ENCODE measurements at regions not wholly inside any gene's neighbourhood (a gene's known extent, or its start where the extent isn't known, plus 50 kb on each side); places are given as distances from the start of the nearest gene placed in this dataset.

DNA sequence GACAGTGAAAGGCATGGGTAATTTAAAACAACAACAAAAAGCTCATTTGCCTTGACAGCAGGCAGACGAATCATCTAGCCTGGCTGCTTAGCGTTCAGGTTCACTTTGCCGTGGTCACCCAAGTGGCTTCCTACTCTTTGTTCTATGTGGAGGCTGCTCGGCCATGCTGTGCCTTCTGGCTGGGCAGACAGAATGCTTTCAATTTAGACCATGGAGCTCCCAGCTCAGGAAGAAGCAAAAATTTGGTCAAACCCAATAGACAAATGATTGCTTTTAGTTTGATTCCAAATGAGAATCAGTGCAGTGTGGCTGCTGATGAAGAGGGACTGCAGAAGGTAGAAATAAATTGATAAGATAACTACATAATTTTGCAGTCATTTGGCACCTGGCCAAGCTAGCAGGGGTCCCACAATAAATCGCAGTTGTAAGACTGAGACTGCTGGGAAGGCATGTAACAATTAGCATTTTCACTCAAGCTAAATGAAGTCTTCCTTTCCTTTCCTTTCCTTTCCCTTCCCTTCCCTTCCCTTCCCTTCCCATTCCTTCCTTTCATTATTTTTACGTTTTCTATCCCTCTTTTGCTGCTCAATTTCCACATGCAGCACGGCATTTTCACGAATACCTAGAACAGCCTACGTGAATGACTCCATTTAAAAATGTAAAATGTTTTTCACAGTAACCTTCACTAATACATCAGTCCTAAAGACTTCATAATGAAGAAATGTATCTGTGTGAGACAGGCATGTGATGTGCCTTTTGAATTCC is 360.4 kb upstream of the TGFBR2 start:
- no peak for DNase-seq
- Mint-ChIP-seq H3K4me1 (peaks cover 5% of the 10 kb centered on the region), H3K36me3 (ENCODE audit: low read depth) (no peaks in the 10 kb centered on the region), H3K27me3 (peaks cover 6% of the 10 kb centered on the region), H3K4me3 (no peak overlapping the region), H3K9me3 (no peaks in the 10 kb centered on the region), H3K27ac (no peak overlapping the region)
- ChIA-PET CTCF (interaction anchor here (1.3 kb wide), 1 partner anchor 47 kb away, joined by 4 read pairs; no protein-coding TSS in a partner anchor), POLR2A (no interaction called here)

DNA sequence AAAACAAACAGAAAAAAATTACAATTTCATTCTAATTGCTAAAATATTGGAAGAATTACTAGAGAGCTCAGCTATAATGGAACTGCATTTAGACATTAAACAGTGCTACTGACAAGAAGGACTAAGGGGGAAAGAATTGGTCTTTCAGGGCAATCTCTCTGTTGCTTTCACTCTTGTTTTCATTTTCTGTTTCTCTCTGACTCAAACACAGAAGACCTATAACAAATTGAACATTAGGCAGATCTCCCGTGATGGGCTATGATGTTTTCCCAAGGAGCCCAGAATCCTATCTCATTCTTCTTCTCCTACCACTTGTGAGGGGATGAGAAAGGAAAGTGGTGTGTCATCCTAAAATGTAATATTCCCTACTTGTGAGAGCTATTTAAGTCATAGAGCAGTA is 358.0 kb upstream of the TGFBR2 start:
- Mint-ChIP-seq H3K36me3 (ENCODE audit: low read depth) (no peaks in the 10 kb centered on the region), H3K9me3 (no peaks in the 10 kb centered on the region), H3K4me3 (no peak overlapping the region), H3K4me1 (peaks cover 5% of the 10 kb centered on the region), H3K27ac (no peak overlapping the region), H3K27me3 (peaks cover 3% of the 10 kb centered on the region)
- ChIA-PET POLR2A (no interaction called here), CTCF (no interaction called here)
- DNase-seq, result no peak

DNA sequence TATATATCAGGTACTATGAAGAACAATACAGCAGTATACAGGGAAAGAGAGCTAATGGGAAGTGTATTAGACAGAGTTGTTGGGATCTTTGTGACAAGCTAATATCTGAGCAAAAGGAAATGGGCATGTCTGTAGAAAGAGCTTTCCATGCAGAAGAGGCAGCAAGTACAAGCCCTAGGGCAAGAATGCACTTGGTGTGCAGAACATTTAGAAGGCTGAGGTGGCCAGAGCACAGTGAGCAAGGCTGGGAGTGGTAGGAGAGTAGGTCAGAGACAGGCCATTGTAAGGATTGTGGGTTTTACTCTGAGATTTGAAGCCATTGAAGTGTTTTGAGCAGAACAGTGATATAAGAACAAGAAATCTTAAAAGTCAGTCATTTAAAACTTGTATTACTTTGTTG is 353.9 kb upstream of the TGFBR2 start:
- H3K36me3 Mint-ChIP-seq (ENCODE audit: low read depth), result no peaks in the 10 kb centered on the region
- ChIA-PET POLR2A (no interaction called here), CTCF (no interaction called here)
- no peak overlapping the region for H3K4me3 Mint-ChIP-seq
- no peak for DNase-seq
- peaks cover 5% of the 10 kb centered on the region for H3K4me1 Mint-ChIP-seq
- H3K9me3 Mint-ChIP-seq, result peaks cover 7% of the 10 kb centered on the region
- no peak overlapping the region for H3K27ac Mint-ChIP-seq
- no peaks in the 10 kb centered on the region for H3K27me3 Mint-ChIP-seq

DNA sequence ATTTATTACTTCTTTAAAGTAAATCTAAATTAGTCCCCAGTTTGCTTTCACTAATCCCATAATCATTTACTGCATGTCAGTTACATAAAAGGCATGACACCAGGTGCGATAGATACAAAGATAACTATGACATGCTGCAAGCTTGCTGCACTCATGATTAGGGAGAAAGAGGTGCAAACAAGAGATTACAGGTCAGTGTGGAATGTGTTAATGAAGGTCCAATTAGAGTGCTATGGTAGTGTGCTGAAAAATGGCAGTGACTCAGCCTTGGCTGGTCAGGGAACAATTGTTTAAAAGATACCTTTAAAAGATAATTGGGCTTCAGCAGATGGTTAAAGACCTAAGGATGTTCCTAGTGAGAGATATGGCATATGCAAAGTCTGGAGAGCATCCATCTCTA is 352.6 kb upstream of the TGFBR2 start:
- CTCF ChIA-PET, result no interaction called here
- H3K27ac Mint-ChIP-seq, result no peak overlapping the region
- no peaks in the 10 kb centered on the region for H3K36me3 Mint-ChIP-seq (ENCODE audit: low read depth)
- peaks cover 7% of the 10 kb centered on the region for H3K9me3 Mint-ChIP-seq
- no peak for DNase-seq
- POLR2A ChIA-PET, result no interaction called here
- no peak overlapping the region for H3K4me3 Mint-ChIP-seq
- no peaks in the 10 kb centered on the region for H3K27me3 Mint-ChIP-seq
- H3K4me1 Mint-ChIP-seq, result no peaks in the 10 kb centered on the region

DNA sequence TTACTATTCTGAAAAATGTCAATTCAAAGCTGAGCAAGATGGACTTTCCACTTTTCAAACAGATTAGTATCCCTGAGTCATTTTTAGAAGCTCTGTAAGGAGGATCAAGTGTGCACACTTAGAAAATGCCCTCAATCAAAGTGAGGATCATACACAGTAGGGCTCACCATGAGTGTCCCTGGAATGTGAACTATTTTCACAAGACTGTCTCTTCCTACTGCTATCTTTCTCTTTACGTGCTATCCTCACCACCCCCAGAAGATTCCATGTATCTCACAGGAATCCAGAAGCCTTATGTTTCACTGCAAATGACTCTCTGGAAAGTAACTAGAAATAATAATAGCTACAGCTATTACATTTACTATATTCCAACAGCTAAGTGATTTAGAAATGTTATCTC is 349.9 kb upstream of the TGFBR2 start:
- Mint-ChIP-seq H3K4me3 (no peak overlapping the region), H3K36me3 (ENCODE audit: low read depth) (no peaks in the 10 kb centered on the region), H3K4me1 (no peaks in the 10 kb centered on the region), H3K9me3 (peaks cover 7% of the 10 kb centered on the region), H3K27ac (no peak overlapping the region), H3K27me3 (no peaks in the 10 kb centered on the region)
- DNase-seq, result no peak
- POLR2A ChIA-PET, result no interaction called here
- CTCF ChIA-PET, result no interaction called here

DNA sequence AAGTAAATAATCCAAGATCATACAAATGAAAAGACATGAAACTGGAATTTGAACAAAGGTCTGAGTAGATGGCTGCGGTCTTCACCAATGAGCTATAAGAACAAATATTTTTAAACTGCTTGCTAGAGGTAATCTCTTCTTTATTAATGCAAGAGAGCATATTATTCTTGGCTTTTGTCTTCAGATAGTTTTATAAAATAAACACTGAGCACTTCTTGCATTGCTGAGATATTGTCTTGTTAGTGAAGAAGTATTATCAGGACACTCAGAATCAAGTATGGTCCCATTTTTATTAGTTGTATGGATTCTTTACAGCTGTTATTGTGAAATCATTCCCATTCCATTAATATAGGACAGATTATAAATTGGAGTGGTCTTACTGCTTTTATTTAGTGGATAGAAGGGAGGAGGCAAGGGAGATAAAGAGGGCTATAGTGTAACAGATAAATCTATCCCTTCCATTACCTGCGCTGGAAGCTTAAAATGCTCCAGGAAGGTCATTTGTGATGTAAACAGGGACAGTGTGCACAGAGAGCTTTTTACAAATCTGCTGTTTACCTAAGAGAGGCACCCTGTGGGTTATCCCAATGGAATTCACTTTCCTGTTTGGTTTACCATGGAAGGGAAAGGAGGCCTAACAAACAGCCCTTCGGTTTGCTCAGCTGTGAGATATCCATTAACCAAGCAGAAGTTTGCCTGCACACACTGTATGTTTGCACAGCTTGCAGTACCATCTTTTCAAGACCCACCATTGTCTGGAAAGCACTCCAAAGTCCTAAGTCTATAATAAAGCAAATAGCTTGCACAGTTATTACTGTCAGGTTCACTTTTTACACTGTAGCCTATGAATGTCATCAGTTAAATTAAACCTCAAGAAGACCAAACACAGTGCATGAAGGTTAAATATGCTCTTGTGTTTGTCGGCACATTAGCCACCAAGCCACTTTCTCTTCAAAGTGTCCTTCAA is 347.7 kb upstream of the TGFBR2 start:
- ChIA-PET POLR2A (no interaction called here), CTCF (no interaction called here)
- Mint-ChIP-seq H3K27me3 (no peaks in the 10 kb centered on the region), H3K4me3 (no peak overlapping the region), H3K27ac (no peak overlapping the region), H3K4me1 (peaks cover 3% of the 10 kb centered on the region), H3K9me3 (peaks cover 7% of the 10 kb centered on the region), H3K36me3 (ENCODE audit: low read depth) (no peaks in the 10 kb centered on the region)
- DNase-seq, result no peak

DNA sequence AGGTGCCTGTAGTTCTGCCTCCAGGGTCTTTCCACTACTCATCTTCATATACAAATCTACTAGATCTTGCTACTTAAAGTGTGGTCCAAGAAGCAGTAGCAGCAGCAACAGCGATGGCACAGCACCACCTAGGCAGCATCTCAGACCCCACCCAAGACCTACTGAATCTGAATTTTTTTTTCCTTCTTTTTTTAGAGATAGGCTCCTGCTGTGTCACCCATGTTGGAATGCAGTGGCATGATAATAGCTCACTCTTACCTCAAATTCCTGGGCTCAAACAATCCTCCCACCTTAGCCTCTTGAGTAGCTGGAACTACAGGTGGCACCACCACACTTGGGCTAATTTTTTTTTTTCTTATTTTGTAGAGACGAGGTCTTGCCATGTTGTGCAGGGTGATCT is 346.7 kb upstream of the TGFBR2 start:
- POLR2A ChIA-PET, result no interaction called here
- Mint-ChIP-seq H3K36me3 (ENCODE audit: low read depth) (no peaks in the 10 kb centered on the region), H3K9me3 (peaks cover 2% of the 10 kb centered on the region), H3K4me1 (peaks cover 3% of the 10 kb centered on the region), H3K4me3 (no peak overlapping the region), H3K27me3 (no peaks in the 10 kb centered on the region), H3K27ac (no peak overlapping the region)
- DNase-seq, result no peak
- CTCF ChIA-PET, result no interaction called here

DNA sequence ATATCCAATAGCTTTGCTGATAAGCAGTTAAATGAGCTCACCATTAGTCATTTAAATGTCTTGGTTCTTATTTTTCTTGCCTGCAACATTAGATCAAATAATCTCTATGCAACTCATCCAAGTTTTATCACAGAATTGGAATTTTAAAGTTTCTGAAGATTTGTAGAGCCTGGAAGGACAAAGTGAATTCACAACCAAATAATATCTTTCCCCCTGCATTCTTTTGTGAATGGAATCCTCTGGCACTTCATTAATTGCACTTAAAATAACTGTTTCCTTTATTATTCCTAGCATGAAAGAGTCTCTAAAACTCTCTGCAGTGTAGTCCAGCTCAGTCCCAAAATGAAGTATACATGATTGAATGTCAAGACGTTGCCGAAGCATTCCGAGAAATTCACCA is 345.6 kb upstream of the TGFBR2 start:
- Mint-ChIP-seq H3K27me3 (no peaks in the 10 kb centered on the region), H3K36me3 (ENCODE audit: low read depth) (no peaks in the 10 kb centered on the region), H3K4me3 (no peak overlapping the region), H3K4me1 (peaks cover 3% of the 10 kb centered on the region), H3K27ac (no peak overlapping the region), H3K9me3 (peaks cover 5% of the 10 kb centered on the region)
- no peak for DNase-seq
- ChIA-PET POLR2A (no interaction called here), CTCF (no interaction called here)

DNA sequence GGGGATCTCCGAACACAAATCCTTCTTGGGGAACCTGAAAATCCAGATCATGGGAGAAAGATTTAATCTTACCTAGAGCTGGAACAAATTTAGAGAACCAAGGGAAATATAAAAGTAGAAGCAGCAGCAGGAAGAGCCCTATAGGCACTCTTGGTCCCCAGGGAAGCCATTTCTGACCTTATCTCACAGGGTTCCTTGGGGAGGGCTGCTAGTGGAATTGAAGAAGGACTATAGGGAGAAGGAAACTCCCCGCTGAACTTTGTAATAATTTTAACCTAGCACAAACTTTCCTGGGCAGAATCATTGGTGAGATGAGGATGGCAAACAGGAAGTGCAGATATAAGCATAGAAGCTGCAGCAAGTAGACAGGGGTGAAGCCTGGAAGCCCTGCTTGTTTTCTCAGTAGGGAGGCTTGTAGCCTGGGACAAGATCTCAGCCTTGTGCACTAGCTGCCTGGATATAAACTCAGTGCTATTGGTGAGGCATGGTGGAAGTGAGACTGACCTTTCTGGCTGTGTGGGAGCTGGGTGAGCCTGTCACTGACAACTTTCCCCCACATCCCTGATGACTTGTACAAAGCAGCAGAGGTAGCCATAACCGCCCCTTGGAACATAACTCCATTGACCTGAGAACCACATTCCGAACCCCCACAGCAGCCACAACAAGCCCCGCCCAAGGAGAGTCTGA is 343.0 kb upstream of the TGFBR2 start:
- H3K4me3 Mint-ChIP-seq, result no peak overlapping the region
- peaks cover 3% of the 10 kb centered on the region for H3K4me1 Mint-ChIP-seq
- POLR2A ChIA-PET, result no interaction called here
- H3K27me3 Mint-ChIP-seq, result no peaks in the 10 kb centered on the region
- CTCF ChIA-PET, result interaction anchor here (1.3 kb wide), 1 partner anchor 64 kb away, joined by 3 read pairs; no protein-coding TSS in a partner anchor
- H3K36me3 Mint-ChIP-seq (ENCODE audit: low read depth), result no peaks in the 10 kb centered on the region
- no peak for DNase-seq
- H3K27ac Mint-ChIP-seq, result no peak overlapping the region
- peaks cover 5% of the 10 kb centered on the region for H3K9me3 Mint-ChIP-seq

DNA sequence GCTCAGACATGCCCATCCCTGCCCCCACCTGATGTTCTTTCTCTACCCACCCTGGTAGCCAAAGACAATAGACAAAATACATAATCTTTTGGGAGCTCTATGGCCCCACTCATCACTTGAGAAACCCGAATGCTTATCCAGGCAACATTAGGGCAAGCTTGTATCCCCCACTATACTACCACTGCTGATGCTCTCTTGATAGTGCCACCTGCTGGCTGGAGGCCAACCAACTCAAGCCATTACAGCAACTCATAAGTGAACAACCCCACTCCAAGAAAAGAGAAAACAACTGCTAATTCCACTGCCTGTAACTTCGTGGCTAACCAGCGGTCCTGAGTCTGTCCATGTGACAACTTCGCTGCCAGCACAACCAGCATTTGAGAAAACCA is 342.5 kb upstream of the TGFBR2 start:
- no peaks in the 10 kb centered on the region for H3K36me3 Mint-ChIP-seq (ENCODE audit: low read depth)
- DNase-seq, result no peak
- H3K9me3 Mint-ChIP-seq, result peaks cover 5% of the 10 kb centered on the region
- ChIA-PET CTCF (interaction anchor here (1.3 kb wide), 1 partner anchor 65 kb away, joined by 3 read pairs; no protein-coding TSS in a partner anchor), POLR2A (no interaction called here)
- no peaks in the 10 kb centered on the region for H3K27me3 Mint-ChIP-seq
- no peak overlapping the region for H3K4me3 Mint-ChIP-seq
- H3K4me1 Mint-ChIP-seq, result peaks cover 3% of the 10 kb centered on the region
- H3K27ac Mint-ChIP-seq, result no peak overlapping the region

DNA sequence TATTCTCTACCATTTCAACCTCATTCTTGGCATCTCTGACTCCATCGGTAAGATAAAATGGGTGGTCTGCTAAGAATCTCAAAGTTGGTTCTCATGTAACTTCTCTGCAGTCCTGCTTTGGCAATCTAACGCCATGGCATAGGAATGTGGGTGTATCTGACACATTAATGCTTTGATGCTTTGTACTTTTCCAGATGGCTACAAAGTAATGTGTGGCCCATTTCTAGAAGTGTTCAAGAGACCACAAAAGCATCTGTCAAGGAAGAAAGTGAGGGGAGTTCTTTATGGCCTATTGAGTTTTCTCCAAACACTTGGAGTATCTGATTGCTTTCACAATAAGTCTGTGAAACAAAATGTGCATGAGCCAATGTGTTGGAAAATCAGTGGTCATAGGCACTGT is 339.9 kb upstream of the TGFBR2 start:
- H3K9me3 Mint-ChIP-seq, result peaks cover 5% of the 10 kb centered on the region
- H3K4me3 Mint-ChIP-seq, result no peak overlapping the region

DNA sequence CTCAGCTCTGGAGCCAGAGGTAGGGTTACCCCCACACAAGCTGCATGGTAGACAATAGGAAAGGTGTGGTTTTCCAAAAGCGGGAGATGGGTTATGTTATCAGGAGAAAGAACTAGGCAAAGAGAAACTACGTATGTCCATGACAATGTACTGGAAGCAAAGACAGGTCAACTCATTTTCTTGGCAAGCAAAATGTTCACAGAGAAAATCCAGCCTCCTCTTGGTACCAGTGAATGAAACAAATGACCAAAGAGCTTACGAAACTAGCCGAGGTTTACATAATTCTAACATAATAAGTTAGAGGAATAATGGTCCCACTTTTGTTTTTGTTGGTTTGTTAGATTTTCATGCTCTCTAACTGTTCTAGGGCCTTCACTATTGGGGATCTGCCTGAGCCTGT is 338.1 kb upstream of the TGFBR2 start:
- Mint-ChIP-seq H3K9me3 (peaks cover 5% of the 10 kb centered on the region), H3K4me3 (no peak overlapping the region), H3K27ac (no peak overlapping the region), H3K27me3 (no peaks in the 10 kb centered on the region), H3K36me3 (ENCODE audit: low read depth) (no peaks in the 10 kb centered on the region), H3K4me1 (peaks cover 3% of the 10 kb centered on the region)
- no peak for DNase-seq
- ChIA-PET CTCF (no interaction called here), POLR2A (no interaction called here)

More for the DNA sequence above, 339.9 kb upstream of the TGFBR2 start:
- ChIA-PET CTCF (no interaction called here), POLR2A (no interaction called here)
- Mint-ChIP-seq H3K4me1 (peaks cover 3% of the 10 kb centered on the region), H3K27me3 (no peaks in the 10 kb centered on the region), H3K36me3 (ENCODE audit: low read depth) (no peaks in the 10 kb centered on the region), H3K27ac (no peak overlapping the region)
- no peak for DNase-seq

DNA sequence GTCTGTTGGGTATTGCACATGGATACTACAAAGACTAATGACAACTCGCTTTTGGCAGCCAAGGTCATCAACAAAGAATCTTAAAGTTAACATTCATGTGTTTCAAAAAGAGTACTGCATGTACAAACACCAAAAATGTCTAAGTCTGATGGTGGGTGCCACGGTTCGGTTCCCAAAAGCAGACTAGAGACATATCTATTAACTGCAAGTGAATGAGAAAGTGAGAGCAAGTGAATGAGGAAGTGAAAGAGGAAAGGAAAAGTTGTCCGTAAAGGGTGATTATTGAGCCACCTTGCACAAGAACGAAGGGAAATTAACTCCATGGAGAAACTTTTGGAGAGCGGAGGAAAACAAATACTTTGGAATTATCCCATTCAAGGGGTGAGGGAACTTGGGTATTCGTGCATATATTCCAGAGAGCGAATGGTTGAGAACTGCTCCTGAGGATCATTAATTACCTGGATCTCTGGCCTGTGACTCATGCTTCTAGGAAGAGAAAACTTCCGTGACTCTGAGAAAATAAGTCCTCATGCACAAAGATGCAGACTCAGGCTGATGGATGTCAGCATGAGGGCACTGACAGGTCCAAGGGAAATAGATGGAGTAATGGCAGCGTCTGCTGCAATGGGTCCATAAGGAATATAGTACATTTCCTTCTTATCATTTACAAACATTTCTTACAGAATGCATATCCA is 336.5 kb upstream of the TGFBR2 start:
- Mint-ChIP-seq H3K4me1 (no peaks in the 10 kb centered on the region), H3K4me3 (no peak overlapping the region), H3K27me3 (no peaks in the 10 kb centered on the region), H3K9me3 (peaks cover 3% of the 10 kb centered on the region), H3K27ac (no peak overlapping the region), H3K36me3 (ENCODE audit: low read depth) (no peaks in the 10 kb centered on the region)
- POLR2A ChIA-PET, result no interaction called here
- CTCF ChIA-PET, result no interaction called here
- no peak for DNase-seq
